ENCODE measurements at regions not wholly inside any gene's neighbourhood (a gene's known extent, or its start where the extent isn't known, plus 50 kb on each side); places are given as distances from the start of the nearest gene placed in this dataset.

- H3K4me1 ChIP-seq = no peaks in the 10 kb centered on the region
- no peak for DNase-seq
- H3K36me3 ChIP-seq = no peaks in the 10 kb centered on the region
- no peaks in the 10 kb centered on the region for H3K27me3 ChIP-seq
- intact Hi-C loops (cut with DNase I; ENCODE audit: low total_unique reads) = no loop called here
- no peak overlapping the region for H3K27ac ChIP-seq
- TF ChIP-seq CTCF (IDR thresholded peaks at IDR 0.05) (no peak), POLR2A (IDR thresholded peaks at IDR 0.05) (no peak)
- H3K4me3 ChIP-seq = no peak overlapping the region
- H3K9me3 ChIP-seq = no peaks in the 10 kb centered on the region
Observed at GRCh38 chr11:38019072-38019775, 1421.2 kb upstream of the RAG2 start.

GRCh38 chr11:38014405-38014804 lies 1416.4 kb upstream of the RAG2 start:
- H3K9me3 ChIP-seq = no peaks in the 10 kb centered on the region
- intact Hi-C loops (cut with DNase I; ENCODE audit: low total_unique reads) = no loop called here
- H3K4me3 ChIP-seq = no peak overlapping the region
- H3K4me1 ChIP-seq = no peaks in the 10 kb centered on the region
- H3K36me3 ChIP-seq = no peaks in the 10 kb centered on the region
- DNase-seq = no peak
- H3K27ac ChIP-seq = no peak overlapping the region
- no peaks in the 10 kb centered on the region for H3K27me3 ChIP-seq
- TF ChIP-seq POLR2A (IDR thresholded peaks at IDR 0.05) (no peak), CTCF (IDR thresholded peaks at IDR 0.05) (no peak)

GRCh38 chr11:38013157-38013556 lies 1415.1 kb upstream of the RAG2 start:
- Histone ChIP-seq H3K27ac (no peak overlapping the region), H3K36me3 (no peaks in the 10 kb centered on the region), H3K27me3 (no peaks in the 10 kb centered on the region), H3K4me1 (no peaks in the 10 kb centered on the region), H3K4me3 (no peak overlapping the region), H3K9me3 (no peaks in the 10 kb centered on the region)
- intact Hi-C loops (cut with DNase I; ENCODE audit: low total_unique reads) = no loop called here
- DNase-seq = no peak
- TF ChIP-seq POLR2A (IDR thresholded peaks at IDR 0.05) = no peak
- no peak for TF ChIP-seq CTCF (IDR thresholded peaks at IDR 0.05)

GRCh38 chr11:38011496-38011895 lies 1413.5 kb upstream of the RAG2 start:
- Histone ChIP-seq H3K4me1 (no peaks in the 10 kb centered on the region), H3K9me3 (no peaks in the 10 kb centered on the region), H3K36me3 (no peaks in the 10 kb centered on the region), H3K27me3 (no peaks in the 10 kb centered on the region), H3K27ac (no peak overlapping the region), H3K4me3 (no peak overlapping the region)
- intact Hi-C loops (cut with DNase I; ENCODE audit: low total_unique reads) = no loop called here
- DNase-seq = no peak
- TF ChIP-seq CTCF (IDR thresholded peaks at IDR 0.05) (no peak), POLR2A (IDR thresholded peaks at IDR 0.05) (no peak)

GRCh38 chr11:38009932-38010331 lies 1411.9 kb upstream of the RAG2 start:
- no peak for TF ChIP-seq POLR2A (IDR thresholded peaks at IDR 0.05)
- TF ChIP-seq CTCF (IDR thresholded peaks at IDR 0.05) = no peak
- H3K4me3 ChIP-seq = no peak overlapping the region
- DNase-seq = no peak
- no peak overlapping the region for H3K27ac ChIP-seq
- H3K27me3 ChIP-seq = no peaks in the 10 kb centered on the region
- no peaks in the 10 kb centered on the region for H3K9me3 ChIP-seq
- H3K4me1 ChIP-seq = no peaks in the 10 kb centered on the region
- H3K36me3 ChIP-seq = no peaks in the 10 kb centered on the region
- intact Hi-C loops (cut with DNase I; ENCODE audit: low total_unique reads) = no loop called here

All from uterus (tissue), 3 donors.